Activated CD8-positive, alpha-beta memory T cell treated with anti-CD3 and anti-CD28 coated beads for 24 hours (primary cell): ENCODE measurements at regions not wholly inside any gene's neighbourhood (a gene's known extent, or its start where the extent isn't known, plus 50 kb on each side); places are given as distances from the start of the nearest gene placed in this dataset.
"Not testable (repeated sequence)": the region's sequence is repeated elsewhere in the genome, so short reads cannot be mapped to it uniquely, and the experiment has no call there.

Experiments
- DNase-seq: peaks from one replicate; pipeline ENCODE4 v3.0.0-alpha.2; 2020

- DNase-seq = no peak
Observed at GRCh38 chr10:5268743-5269142, 72.1 kb downstream of the AKR1C4 start.

- DNase-seq = no peak
Observed at GRCh38 chr10:5269791-5270190, 73.2 kb downstream of the AKR1C4 start.

- DNase-seq = no peak
Observed at GRCh38 chr10:5271526-5271925, 74.9 kb downstream of the AKR1C4 start.

GRCh38 chr10:5272065-5272803 lies 75.6 kb downstream of the AKR1C4 start:
- DNase-seq = no peak

GRCh38 chr10:5274795-5275194 lies 78.2 kb downstream of the AKR1C4 start:
- no peak for DNase-seq

- no peak for DNase-seq
Observed at GRCh38 chr10:5281356-5281755, 83.4 kb upstream of the UCN3 start.

GRCh38 chr10:5282137-5282536 lies 82.6 kb upstream of the UCN3 start:
- no peak for DNase-seq

- DNase-seq = no peak
Observed at GRCh38 chr10:5283305-5284158, 81.2 kb upstream of the UCN3 start.

- no peak for DNase-seq
Observed at GRCh38 chr10:5284311-5285057, 80.3 kb upstream of the UCN3 start.

- no peak for DNase-seq
Observed at GRCh38 chr10:5285186-5285585, 79.6 kb upstream of the UCN3 start.

- DNase-seq = no peak
Observed at GRCh38 chr10:5288359-5288758, 76.4 kb upstream of the UCN3 start.

GRCh38 chr10:5289228-5289627 lies 75.5 kb upstream of the UCN3 start:
- not testable (repeated sequence) for DNase-seq

- DNase-seq = no peak
Observed at GRCh38 chr10:5291501-5292195, 73.1 kb upstream of the UCN3 start.

GRCh38 chr10:5292196-5292735 lies 72.5 kb upstream of the UCN3 start:
- DNase-seq = no peak

GRCh38 chr10:5292970-5293369 lies 71.8 kb upstream of the UCN3 start:
- not testable (repeated sequence) for DNase-seq

GRCh38 chr10:5293691-5294550 lies 70.8 kb upstream of the UCN3 start:
- peak; percentile 81 for DNase-seq

- DNase-seq = no peak
Observed at GRCh38 chr10:5297466-5297865, 67.3 kb upstream of the UCN3 start.

GRCh38 chr10:5297996-5298395 lies 66.8 kb upstream of the UCN3 start:
- no peak for DNase-seq

- DNase-seq = no peak
Observed at GRCh38 chr10:5299950-5300349, 64.8 kb upstream of the UCN3 start.

GRCh38 chr10:5303504-5303903 lies 61.3 kb upstream of the UCN3 start:
- DNase-seq = no peak

GRCh38 chr10:5305374-5305773 lies 59.4 kb upstream of the UCN3 start:
- DNase-seq = no peak

GRCh38 chr10:5310914-5311313 lies 53.9 kb upstream of the UCN3 start:
- DNase-seq = no peak
